Activated CD8-positive, alpha-beta T cell treated with anti-CD3 and anti-CD28 coated beads for 36 hours (primary cell): ENCODE measurements at regions not wholly inside any gene's neighbourhood (a gene's known extent, or its start where the extent isn't known, plus 50 kb on each side); places are given as distances from the start of the nearest gene placed in this dataset.

ENCODE experiments used
- ATAC-seq: fragments of 200-7000 bp; cut with Tn5 transposase; one replicate; pipeline ENCODE4 v1.10.0; 2021; ENCODE audit warnings: mild to moderate bottlenecking, moderate library complexity
- CTCF ChIA-PET: fragments of 350-600 bp; sonication (Branson Sonifier 250); formaldehyde crosslinking; loops from one replicate; lab custom pipeline; 2021; ENCODE audit warnings: antibody characterized with exemption; lab: Charles Lee
- POLR2A ChIA-PET: fragments of 350-600 bp; sonication (Branson Sonifier 250); formaldehyde crosslinking; loops from one replicate; lab custom pipeline; 2021; ENCODE audit warnings: antibody characterized with exemption; lab: Charles Lee
- DNase-seq: peaks from one replicate; pipeline ENCODE4 v3.0.0-alpha.2; 2020
- H3K27ac Mint-ChIP-seq: one replicate; pipeline ENCODE4 v1.8.0; 2021; ENCODE audit warnings: mild to moderate bottlenecking, mixed read lengths
- H3K27me3 Mint-ChIP-seq: one replicate; pipeline ENCODE4 v1.8.0; 2021; ENCODE audit warnings: mixed read lengths
- H3K36me3 Mint-ChIP-seq: one replicate; pipeline ENCODE4 v1.8.0; 2021; ENCODE audit warnings: low read depth, mixed read lengths
- H3K4me1 Mint-ChIP-seq: one replicate; pipeline ENCODE4 v1.8.0; 2021; ENCODE audit warnings: low read depth, mixed read lengths
- H3K4me3 Mint-ChIP-seq: one replicate; pipeline ENCODE4 v1.8.0; 2021; ENCODE audit warnings: mild to moderate bottlenecking, moderate library complexity, mixed read lengths
- H3K9me3 Mint-ChIP-seq: one replicate; pipeline ENCODE4 v1.8.0; 2021; ENCODE audit warnings: mixed read lengths
- intact Hi-C: fragments of 100-400 bp; cut with micrococcal nuclease; formaldehyde crosslinking; loops from one replicate; pipeline ENCODE4 v1.10.0; 2022
- TF ChIP-seq, protein P1 (sequence below): fragments of 200-600 bp; IDR thresholded peaks from one replicate; pipeline ENCODE4 v1.8.0; 2022; ENCODE audit warnings: antibody characterized with exemption, mild to moderate bottlenecking

DNA sequence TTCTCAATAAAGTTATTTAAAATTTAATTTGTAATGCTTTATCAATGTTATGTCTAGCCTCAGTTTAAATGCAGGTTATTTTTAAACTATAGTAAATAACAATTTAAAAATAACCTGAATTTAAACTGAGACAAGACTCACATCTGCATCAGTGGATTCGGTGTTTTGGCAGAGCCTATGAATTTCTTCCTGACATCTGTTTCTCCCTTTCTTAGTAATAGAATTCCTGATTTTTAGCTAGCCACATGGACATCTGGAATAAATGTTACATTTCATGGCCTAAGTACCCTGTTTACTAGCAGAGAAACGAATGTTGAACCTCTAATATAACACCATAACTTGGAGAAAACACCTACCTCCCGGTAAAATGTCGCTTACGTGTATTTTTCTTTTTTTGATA is 1141.6 kb upstream of the ADGRL2 start:
- Mint-ChIP-seq H3K9me3 (peaks cover under 1% of the 10 kb centered on the region), H3K36me3 (no peaks in the 10 kb centered on the region), H3K4me1 (no peaks in the 10 kb centered on the region), H3K4me3 (no peak overlapping the region), H3K27me3 (no peaks in the 10 kb centered on the region), H3K27ac (no peak overlapping the region)
- intact Hi-C loops = no loop called here
- CTCF ChIA-PET = no interaction called here
- ATAC-seq (no peak), DNase-seq (no peak)
- TF ChIP-seq, protein P1, sequence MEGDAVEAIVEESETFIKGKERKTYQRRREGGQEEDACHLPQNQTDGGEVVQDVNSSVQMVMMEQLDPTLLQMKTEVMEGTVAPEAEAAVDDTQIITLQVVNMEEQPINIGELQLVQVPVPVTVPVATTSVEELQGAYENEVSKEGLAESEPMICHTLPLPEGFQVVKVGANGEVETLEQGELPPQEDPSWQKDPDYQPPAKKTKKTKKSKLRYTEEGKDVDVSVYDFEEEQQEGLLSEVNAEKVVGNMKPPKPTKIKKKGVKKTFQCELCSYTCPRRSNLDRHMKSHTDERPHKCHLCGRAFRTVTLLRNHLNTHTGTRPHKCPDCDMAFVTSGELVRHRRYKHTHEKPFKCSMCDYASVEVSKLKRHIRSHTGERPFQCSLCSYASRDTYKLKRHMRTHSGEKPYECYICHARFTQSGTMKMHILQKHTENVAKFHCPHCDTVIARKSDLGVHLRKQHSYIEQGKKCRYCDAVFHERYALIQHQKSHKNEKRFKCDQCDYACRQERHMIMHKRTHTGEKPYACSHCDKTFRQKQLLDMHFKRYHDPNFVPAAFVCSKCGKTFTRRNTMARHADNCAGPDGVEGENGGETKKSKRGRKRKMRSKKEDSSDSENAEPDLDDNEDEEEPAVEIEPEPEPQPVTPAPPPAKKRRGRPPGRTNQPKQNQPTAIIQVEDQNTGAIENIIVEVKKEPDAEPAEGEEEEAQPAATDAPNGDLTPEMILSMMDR = no peak
- POLR2A ChIA-PET = no interaction called here

DNA sequence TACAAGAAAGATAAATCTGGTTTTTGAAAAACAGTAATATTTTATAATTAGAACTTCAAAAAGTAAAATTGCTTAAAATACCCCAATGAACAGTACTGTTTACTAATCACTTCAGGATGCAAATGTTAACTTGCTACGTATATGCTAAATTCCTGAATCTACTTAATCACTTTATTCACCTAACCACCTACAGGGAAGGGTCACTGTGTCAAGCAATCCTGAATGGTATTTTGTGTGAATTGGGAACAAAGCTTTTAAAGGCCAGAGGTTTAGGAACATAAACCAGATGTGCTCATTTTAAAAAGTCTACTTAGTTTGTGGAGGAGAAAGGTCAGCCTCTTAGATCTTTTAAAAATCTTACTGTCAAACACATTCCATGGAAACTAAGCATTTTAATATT is 1143.0 kb upstream of the ADGRL2 start:
- no peak overlapping the region for H3K4me3 Mint-ChIP-seq
- peaks cover 4% of the 10 kb centered on the region for H3K9me3 Mint-ChIP-seq
- TF ChIP-seq, protein P1 = no peak
- no peaks in the 10 kb centered on the region for H3K4me1 Mint-ChIP-seq
- CTCF ChIA-PET = no interaction called here
- POLR2A ChIA-PET = no interaction called here
- ATAC-seq = no peak
- intact Hi-C loops = no loop called here
- no peak overlapping the region for H3K27ac Mint-ChIP-seq
- no peaks in the 10 kb centered on the region for H3K36me3 Mint-ChIP-seq
- no peaks in the 10 kb centered on the region for H3K27me3 Mint-ChIP-seq
- DNase-seq = no peak

DNA sequence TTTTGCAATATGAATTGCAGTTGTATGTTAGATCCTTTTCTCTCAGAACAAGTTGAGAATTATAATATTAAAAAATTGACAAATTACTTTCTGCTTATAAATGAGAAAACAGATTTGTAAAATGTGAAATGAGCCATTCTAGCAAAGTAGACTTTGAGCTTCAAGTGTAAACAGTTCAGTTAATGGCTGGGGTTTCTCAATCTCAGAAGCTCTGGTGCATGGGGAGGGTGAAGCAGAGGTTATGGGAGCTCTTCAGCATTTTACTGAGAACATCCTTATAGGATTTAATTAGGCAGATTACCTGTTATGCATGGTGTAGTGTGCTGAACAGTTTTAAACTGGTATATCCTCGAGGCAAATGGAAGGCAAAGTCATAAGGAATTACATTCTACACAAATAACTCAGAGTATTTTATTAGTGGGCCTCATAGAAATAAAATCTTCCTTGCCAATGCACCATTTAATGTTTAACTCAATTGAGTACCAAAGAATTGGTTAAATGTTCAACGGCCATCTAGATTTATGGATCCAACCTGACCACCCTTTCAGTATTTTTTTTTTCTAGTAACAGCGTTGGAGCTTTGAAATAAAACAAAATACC is 1143.6 kb upstream of the ADGRL2 start:
- H3K4me1 Mint-ChIP-seq = no peaks in the 10 kb centered on the region
- H3K27me3 Mint-ChIP-seq = no peaks in the 10 kb centered on the region
- peaks cover 4% of the 10 kb centered on the region for H3K9me3 Mint-ChIP-seq
- DNase-seq = no peak
- ChIA-PET CTCF (no interaction called here), POLR2A (no interaction called here)
- intact Hi-C loops = no loop called here
- ATAC-seq = no peak
- TF ChIP-seq, protein P1 = no peak
- no peak overlapping the region for H3K4me3 Mint-ChIP-seq
- H3K36me3 Mint-ChIP-seq = no peaks in the 10 kb centered on the region
- H3K27ac Mint-ChIP-seq = no peak overlapping the region

DNA sequence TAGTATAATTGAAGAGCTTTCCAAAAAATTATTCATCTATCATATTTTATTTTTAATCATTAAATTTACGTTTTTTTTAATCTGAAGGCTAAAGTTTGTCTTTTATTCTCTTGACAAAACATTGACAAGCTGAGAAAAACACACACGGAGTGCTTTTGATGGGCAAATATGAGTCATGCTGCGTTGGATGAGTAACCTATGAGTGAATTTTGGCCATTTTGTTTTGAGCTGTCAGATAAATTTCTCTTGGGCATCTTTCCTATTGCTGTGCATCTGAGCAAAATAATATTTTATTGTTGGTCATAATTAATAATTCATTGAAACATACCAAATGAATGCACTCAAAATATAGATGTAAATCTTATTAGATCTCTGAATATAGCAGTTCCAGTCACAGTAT is 1144.1 kb upstream of the ADGRL2 start:
- Mint-ChIP-seq H3K9me3 (peaks cover 5% of the 10 kb centered on the region), H3K27me3 (no peaks in the 10 kb centered on the region), H3K4me1 (no peaks in the 10 kb centered on the region), H3K27ac (no peak overlapping the region), H3K4me3 (no peak overlapping the region), H3K36me3 (no peaks in the 10 kb centered on the region)
- no peak for ATAC-seq
- intact Hi-C loops = no loop called here
- POLR2A ChIA-PET = no interaction called here
- no peak for DNase-seq
- TF ChIP-seq, protein P1 = no peak
- CTCF ChIA-PET = no interaction called here

GRCh38 chr1:80656014-80656636 is 1144.6 kb upstream of the ADGRL2 start:
- Mint-ChIP-seq H3K36me3 (no peaks in the 10 kb centered on the region), H3K4me1 (no peaks in the 10 kb centered on the region), H3K27me3 (no peaks in the 10 kb centered on the region), H3K27ac (no peak overlapping the region), H3K4me3 (no peak overlapping the region), H3K9me3 (peaks cover 7% of the 10 kb centered on the region)
- ATAC-seq = no peak
- POLR2A ChIA-PET = no interaction called here
- no peak for DNase-seq
- intact Hi-C loops = no loop called here
- TF ChIP-seq, protein P1 = no peak
- CTCF ChIA-PET = no interaction called here
